ENCODE measurements at regions not wholly inside any gene's neighbourhood (a gene's known extent, or its start where the extent isn't known, plus 50 kb on each side); places are given as distances from the start of the nearest gene placed in this dataset.

DNA sequence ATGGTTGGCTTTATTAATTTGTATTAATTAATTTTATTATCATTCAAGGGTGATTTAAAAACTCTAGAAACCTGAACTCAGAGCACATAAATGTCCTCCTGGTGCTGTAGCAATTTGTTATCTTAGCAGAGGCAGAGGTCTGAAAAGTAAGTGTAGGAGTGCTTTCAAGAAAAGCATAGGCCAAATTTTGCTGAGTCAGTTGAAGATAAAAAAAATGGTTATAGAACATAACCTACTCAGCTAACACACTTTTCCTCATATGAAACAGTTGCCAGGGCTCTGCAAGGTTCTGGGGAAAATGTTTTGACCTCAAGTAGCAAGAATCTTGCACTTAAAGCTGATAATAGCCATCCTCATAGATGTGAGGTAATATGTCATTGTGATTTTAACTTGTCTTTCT, 53.5 kb upstream of the CHODL start:
- no peak for DNase-seq

DNA sequence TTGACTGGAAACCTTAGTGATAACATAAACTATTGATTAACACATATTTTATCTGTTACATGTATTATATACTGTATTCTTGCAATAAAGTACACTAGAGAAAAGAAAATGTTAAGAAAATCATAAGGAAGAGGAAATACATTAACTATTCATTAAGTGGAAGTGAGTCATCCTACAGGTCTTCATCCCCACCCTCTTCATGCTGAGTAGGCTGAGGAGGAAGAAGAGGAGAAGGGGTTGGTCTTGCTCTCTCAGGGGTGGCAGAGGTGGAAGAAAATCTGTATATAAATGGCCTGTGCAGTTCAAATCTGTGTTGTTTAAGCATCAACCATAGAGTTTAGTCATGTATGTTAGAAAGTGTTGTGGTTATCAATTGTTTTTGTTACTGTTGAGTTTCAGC, 66.1 kb upstream of the CHODL start:
- no peak for DNase-seq

- no peak for DNase-seq
Measured at GRCh38 chr21:18174370-18174769, 70.3 kb upstream of the CHODL start.

DNA sequence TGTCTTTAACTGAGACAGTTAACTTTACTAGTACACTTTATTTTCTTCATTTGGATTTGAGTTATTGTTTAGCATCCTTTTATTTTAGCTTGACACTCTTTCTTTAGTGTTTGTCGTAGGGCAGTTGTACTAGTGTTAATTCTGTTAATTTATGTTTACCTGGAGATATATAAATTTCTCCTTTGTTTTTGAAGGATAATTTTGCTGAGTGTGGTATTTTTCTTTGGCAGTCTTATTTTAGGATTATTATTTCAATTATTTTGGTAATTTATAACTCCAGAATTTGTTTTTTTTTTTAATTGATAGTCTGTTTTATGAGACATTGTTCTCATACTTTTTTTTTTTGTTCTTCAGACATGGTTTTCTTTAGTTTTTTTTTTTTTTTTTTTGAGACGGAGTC, 73.8 kb upstream of the CHODL start:
- no peak for DNase-seq

GRCh38 chr21:18170221-18170620, 74.4 kb upstream of the CHODL start:
- no peak for DNase-seq

- DNase-seq, result no peak
Measured at GRCh38 chr21:18168108-18168507, 76.5 kb upstream of the CHODL start.

- no peak for DNase-seq
Measured at GRCh38 chr21:18164933-18165332, 79.7 kb upstream of the CHODL start.

GRCh38 chr21:18164483-18164882, 80.2 kb upstream of the CHODL start:
- DNase-seq, result no peak

GRCh38 chr21:18163956-18164355, 80.7 kb upstream of the CHODL start:
- DNase-seq, result no peak

GRCh38 chr21:18161841-18162240, 82.8 kb upstream of the CHODL start:
- no peak for DNase-seq

GRCh38 chr21:18157406-18157805, 87.2 kb upstream of the CHODL start:
- no peak for DNase-seq

DNA sequence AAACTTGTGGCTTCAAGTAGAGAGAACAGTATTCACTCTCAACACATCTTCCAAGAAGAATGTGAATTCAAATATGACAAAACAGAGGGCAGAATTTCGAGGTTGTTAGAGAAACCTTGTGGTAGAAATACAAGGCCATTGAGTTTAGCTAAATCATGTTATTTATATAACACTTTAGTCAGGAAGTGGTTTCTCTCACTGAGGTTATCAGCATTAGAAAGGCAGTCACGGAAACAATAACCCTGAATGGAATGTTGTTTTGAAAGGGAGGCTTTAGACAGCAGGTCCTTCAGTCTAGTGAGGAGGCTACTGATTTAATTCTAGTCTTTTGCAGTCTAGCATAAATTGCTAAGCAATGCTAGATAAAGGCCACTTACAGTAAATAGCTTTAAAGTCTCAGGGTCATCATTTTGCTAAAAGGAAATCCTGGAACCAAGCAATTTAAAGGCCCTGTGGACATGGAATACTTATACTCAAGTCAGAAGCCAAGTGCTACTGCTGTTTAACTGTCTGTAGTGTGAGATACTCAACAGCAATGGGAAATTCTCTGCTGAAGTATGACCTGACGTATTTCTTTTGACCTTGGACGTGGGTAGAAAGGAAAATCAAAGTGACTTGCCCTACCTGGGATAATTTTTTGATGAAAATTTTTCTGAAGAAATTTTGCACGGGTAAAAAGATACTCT, 89.0 kb upstream of the CHODL start:
- no peak for DNase-seq

DNA sequence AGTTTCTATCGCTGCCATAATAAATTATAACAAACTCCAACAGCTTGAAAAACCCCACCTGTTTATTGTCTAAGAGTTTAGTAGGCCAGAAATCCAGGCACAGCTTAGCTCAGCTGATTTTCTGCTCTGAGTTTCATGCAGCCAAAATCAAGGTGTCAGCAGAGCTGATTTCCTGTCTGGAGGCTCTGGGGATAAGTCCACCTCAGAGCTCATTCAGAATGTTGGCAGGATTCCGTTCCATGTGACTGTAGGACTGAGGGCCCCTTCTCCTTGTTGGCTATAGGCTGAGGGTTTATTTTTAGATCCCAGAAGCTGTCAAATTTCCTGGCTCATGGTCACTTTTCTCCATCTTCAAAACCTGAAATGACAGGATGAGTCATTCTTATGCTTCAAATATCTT, 91.6 kb upstream of the CHODL start:
- DNase-seq, result no peak

GRCh38 chr21:18152371-18152770, 92.3 kb upstream of the CHODL start:
- DNase-seq, result no peak

GRCh38 chr21:18151046-18151445, 93.6 kb upstream of the CHODL start:
- DNase-seq, result no peak

- no peak for DNase-seq
Measured at GRCh38 chr21:18148401-18148800, 96.2 kb upstream of the CHODL start.

DNA sequence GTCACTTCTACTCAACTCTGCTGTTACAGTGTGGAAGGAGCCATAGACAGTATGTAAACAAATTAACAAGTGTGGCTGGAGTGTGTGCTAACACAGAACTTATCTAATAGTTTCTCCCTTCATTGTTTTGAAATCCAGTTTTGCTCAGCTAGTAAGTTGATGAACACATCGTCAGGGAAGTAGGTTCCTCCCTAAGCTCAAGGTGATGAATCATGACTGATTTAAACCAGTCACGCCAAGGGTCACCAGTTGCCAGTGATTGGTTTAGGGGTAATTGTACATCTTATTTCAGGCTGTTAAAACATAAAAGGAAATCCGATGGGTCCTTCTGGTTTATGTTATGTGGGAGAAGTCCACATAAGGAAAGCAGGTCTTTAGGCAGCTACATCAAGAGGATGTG, 97.0 kb upstream of the CHODL start:
- DNase-seq, result no peak

DNA sequence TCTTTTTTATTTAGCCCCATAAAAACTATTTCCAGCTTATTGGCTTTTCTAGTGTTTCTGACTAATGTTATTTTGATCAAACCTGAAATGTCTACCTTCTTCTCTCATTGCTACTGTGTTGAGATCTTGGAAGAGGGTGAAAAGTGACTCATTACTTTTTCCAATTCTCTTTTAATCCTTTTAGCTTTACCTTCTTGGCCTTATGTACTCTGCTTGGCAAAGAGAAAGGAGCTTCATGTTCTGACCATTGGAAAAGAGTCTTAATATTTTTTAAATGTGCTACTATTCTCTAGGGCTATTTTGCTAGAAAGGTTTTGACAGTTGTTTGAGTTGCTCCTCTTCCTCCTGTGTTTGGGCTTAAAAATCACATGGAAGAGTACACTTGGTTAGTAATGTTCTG, 97.8 kb upstream of the CHODL start:
- no peak for DNase-seq

GRCh38 chr21:18144339-18144738, 100.3 kb upstream of the CHODL start:
- DNase-seq, result no peak

GRCh38 chr21:18142655-18143054, 102.0 kb upstream of the CHODL start:
- no peak for DNase-seq

- no peak for DNase-seq
Measured at GRCh38 chr21:18138507-18138906, 106.1 kb upstream of the CHODL start.

DNA sequence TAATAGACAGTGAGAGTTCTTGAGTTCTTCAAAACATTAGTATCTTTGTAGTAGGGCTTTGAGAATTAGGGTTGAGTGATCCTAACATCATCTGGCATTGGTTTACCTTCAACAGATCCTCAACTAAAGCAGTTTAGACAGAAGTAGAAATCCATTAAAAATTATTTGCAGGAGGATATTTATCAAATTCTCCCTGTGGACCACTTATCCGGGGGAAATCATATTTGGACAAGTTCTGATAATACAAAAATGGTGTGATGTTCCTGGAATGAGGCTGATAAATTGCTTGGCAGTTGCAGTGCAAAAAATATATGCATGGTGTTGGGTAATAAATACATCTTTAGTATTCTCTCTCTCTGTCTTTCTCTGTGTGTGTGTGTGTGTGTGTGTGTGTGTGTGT, 115.1 kb upstream of the CHODL start:
- no peak for DNase-seq

DNA sequence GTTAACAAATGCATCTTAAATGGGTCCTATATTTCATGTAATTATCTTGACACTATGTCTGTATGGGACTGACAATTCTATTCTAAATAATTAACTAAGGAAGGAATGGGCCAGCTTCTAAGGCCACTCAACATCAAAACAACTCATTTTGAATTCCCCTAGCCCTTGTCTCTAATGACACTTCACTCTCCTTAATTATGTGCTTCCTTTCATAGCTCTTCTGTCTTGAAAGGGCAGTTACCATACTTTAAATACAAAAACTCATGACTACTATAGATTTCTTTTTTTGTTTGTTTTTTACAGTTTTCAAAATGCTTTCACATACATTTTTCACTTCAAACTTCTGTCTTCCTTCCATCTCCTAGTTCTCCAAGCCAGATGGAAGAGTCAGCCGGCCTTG, 126.1 kb upstream of the CHODL start:
- DNase-seq, result no peak

DNA sequence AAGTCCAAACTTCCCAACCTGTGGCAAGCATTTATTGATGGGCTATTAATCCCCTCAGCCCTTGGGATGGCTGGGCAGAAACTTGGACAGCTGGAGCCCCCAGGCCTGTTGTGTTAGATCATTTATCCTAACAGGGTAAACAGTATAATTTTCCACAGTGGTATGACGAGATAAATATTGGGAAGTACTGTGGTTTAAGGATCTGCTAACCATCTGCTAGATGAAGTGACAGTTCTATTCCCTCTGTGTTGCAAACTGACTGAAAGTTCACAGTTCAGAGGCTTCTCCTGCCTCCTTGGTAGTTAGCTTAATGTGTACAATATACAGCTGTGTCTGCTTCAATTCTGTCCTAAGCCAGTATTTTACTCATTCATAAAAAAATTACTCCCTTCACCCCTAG, 127.5 kb upstream of the CHODL start:
- DNase-seq, result no peak

DNA sequence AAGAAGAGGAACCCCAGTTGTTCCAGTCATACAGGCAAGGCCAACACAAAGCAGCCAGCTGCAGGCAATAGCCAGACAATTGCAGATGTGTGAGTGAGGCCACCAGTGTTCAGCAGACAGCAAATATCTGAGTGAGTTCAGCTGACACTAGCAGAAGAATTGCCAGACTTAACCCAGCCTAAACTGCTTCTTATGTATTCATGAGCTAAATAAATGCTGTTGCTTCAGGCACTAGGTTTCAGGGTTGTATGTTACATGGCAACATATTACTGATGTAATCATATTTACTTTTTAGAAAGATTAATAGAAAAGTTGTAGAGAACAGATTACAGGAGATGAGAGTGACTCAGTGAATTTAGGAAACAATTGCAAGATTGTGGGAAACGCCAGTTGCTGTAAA, 129.8 kb upstream of the CHODL start:
- DNase-seq, result no peak

GRCh38 chr21:18104802-18105201, 139.8 kb upstream of the CHODL start:
- DNase-seq, result no peak

Data from NK-92 treated with Interleukin-12 subunit alpha and Interleukin-12 subunit beta, amount 100 ng/mL, for 24 hours (cell line).